GM06990 (cell line): ENCODE measurements at regions not wholly inside any gene's neighbourhood (a gene's known extent, or its start where the extent isn't known, plus 50 kb on each side); places are given as distances from the start of the nearest gene placed in this dataset.

Source experiments
- DNase-seq: peaks from one replicate; pipeline ENCODE4 v3.0.0-alpha.2; 2011; ENCODE audit not compliant: insufficient read length; ENCODE audit errors: extremely low read depth
- H3K27me3 ChIP-seq: replicated peaks from 2 replicates; pipeline ENCODE4 v1.6.0; 2011; ENCODE audit warnings: low read length; ENCODE audit not compliant: control insufficient read depth, insufficient read depth
- H3K36me3 ChIP-seq: 2 replicates; pipeline ENCODE4 v1.5.1; 2011; ENCODE audit warnings: low read length; ENCODE audit not compliant: control insufficient read depth, insufficient read depth
- H3K4me3 ChIP-seq: replicated peaks from 2 replicates; pipeline ENCODE4 v1.5.1; 2011; ENCODE audit warnings: low read depth, mild to moderate bottlenecking, control low read depth, low read length
- TF ChIP-seq, protein P1 (sequence below): IDR thresholded peaks from 2 replicates; pipeline ENCODE4 v1.5.1; 2011; ENCODE audit warnings: low read length, control low read depth, mild to moderate bottlenecking, inconsistent platforms; ENCODE audit not compliant: insufficient read depth, poor library complexity, severe bottlenecking

- TF ChIP-seq, protein P1, sequence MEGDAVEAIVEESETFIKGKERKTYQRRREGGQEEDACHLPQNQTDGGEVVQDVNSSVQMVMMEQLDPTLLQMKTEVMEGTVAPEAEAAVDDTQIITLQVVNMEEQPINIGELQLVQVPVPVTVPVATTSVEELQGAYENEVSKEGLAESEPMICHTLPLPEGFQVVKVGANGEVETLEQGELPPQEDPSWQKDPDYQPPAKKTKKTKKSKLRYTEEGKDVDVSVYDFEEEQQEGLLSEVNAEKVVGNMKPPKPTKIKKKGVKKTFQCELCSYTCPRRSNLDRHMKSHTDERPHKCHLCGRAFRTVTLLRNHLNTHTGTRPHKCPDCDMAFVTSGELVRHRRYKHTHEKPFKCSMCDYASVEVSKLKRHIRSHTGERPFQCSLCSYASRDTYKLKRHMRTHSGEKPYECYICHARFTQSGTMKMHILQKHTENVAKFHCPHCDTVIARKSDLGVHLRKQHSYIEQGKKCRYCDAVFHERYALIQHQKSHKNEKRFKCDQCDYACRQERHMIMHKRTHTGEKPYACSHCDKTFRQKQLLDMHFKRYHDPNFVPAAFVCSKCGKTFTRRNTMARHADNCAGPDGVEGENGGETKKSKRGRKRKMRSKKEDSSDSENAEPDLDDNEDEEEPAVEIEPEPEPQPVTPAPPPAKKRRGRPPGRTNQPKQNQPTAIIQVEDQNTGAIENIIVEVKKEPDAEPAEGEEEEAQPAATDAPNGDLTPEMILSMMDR: no peak
- H3K4me3 ChIP-seq: no peak overlapping the region
- DNase-seq: no peak
- no peaks in the 10 kb centered on the region for H3K36me3 ChIP-seq
- no peaks in the 10 kb centered on the region; the same call in 1 of the 2 replicates for H3K27me3 ChIP-seq
Measured at GRCh38 chr1:213443415-213443814, 392.4 kb downstream of the RPS6KC1 start.

DNA sequence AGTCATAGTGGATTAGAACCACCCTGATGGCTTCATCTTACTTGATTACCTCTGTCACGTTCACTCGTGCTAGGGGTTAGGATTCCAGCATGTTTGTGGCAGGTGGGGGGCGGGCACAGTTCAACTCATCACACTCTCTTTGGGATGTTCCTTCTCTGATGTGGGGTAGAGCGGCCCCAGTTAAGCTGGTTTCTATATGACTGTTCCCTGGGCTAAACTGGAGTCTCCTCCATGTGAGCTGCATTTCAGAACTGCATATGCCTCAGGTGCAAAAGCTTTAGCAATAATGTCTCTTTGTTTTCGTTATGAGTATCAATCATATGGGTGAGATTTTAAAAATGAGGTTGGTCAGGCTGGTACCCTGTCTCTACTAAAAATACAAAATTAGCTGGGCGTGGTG lies 393.2 kb downstream of the RPS6KC1 start:
- no peaks in the 10 kb centered on the region for H3K36me3 ChIP-seq
- H3K4me3 ChIP-seq: no peak overlapping the region
- H3K27me3 ChIP-seq: no peaks in the 10 kb centered on the region; the same call in 1 of the 2 replicates
- TF ChIP-seq, protein P1: no peak
- peak; percentile 18 for DNase-seq

DNA sequence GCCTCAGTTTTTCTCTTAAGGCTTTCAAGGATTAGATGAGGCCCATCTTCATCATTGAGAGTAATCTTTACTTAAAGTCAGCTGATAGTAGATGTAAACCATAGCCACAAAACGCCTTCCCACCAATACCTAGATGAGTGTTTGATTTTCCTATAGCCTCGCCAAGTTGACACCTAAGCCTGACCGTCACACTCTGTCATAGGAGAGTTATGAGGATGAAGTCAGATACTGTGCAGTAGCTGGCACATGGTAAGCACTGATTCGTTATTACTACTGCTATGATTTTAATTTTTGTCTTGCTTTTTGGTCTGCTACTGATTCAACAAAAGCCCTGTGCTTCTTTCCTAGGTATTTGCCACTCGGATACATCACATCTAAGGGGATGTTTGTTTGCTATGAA lies 395.5 kb downstream of the RPS6KC1 start:
- no peaks in the 10 kb centered on the region; the same call in 1 of the 2 replicates for H3K27me3 ChIP-seq
- no peaks in the 10 kb centered on the region for H3K36me3 ChIP-seq
- no peak overlapping the region for H3K4me3 ChIP-seq
- TF ChIP-seq, protein P1: no peak
- DNase-seq: no peak

GRCh38 chr1:213448360-213448759 lies 397.3 kb downstream of the RPS6KC1 start:
- DNase-seq: no peak
- Histone ChIP-seq H3K4me3 (no peak overlapping the region), H3K36me3 (no peaks in the 10 kb centered on the region), H3K27me3 (no peaks in the 10 kb centered on the region; the same call in 1 of the 2 replicates)
- TF ChIP-seq, protein P1: no peak

- TF ChIP-seq, protein P1: no peak
- no peak overlapping the region for H3K4me3 ChIP-seq
- H3K27me3 ChIP-seq: no peaks in the 10 kb centered on the region; the same call in 1 of the 2 replicates
- no peaks in the 10 kb centered on the region for H3K36me3 ChIP-seq
- DNase-seq: no peak
Measured at GRCh38 chr1:213448776-213449175, 397.7 kb downstream of the RPS6KC1 start.

DNA sequence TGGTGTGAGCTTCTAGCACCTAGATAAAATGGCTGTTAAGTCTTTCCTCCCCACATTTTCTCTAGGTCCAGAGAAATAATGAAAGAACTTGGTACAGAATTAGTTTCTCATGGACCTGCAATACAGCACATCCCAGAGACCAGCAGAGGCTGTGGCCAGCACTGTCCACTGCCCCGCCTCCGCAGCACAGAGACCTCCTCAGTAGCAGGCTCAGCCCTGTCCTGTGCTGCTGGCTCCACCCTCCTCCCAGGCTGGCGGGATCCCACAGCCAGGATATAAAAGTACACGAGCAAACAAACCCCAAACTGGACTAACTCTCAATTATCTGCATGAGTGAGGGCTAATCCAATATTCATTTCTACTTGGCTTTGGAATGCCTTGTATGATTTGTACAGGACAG lies 401.5 kb downstream of the RPS6KC1 start:
- Histone ChIP-seq H3K27me3 (peaks cover 2% of the 10 kb centered on the region), H3K36me3 (no peaks in the 10 kb centered on the region), H3K4me3 (no peak overlapping the region)
- TF ChIP-seq, protein P1: no peak
- DNase-seq: no peak
